IMR-90 (cell line): ENCODE measurements at regions not wholly inside any gene's neighbourhood (a gene's known extent, or its start where the extent isn't known, plus 50 kb on each side); places are given as distances from the start of the nearest gene placed in this dataset.

Experiments
- ATAC-seq: fragments of 200-7000 bp; cut with Tn5 transposase; 2 replicates; pipeline ENCODE4 v1.9.1; 2020; ENCODE audit warnings: low read depth, mild to moderate bottlenecking, moderate library complexity
- BruUV-seq: library from RNA; stranded (reverse); fragments of 400-500 nt; replicated peaks from 2 replicates; lab custom pipeline; 2021; lab: Mats Ljungman, UMichigan
- CTCF ChIA-PET: fragments of 300-600 bp; formaldehyde crosslinking; extraction: SDS; loops from one replicate; lab custom pipeline; 2021; ENCODE audit warnings: antibody characterized with exemption; lab: Yijun Ruan, JAX
- POLR2A ChIA-PET: fragments of 300-600 bp; sonication (Branson Sonifier 250); formaldehyde crosslinking; loops from one replicate; lab custom pipeline; 2022; ENCODE audit warnings: antibody characterized with exemption; ENCODE audit not compliant: unreplicated experiment; lab: Charles Lee
- DNase-seq: peaks from one replicate; pipeline ENCODE4 v3.0.0; 2013
- H2AFZ ChIP-seq: replicated peaks from 2 replicates; pipeline ENCODE3; 2013; ENCODE audit warnings: low read length, mild to moderate bottlenecking; ENCODE audit not compliant: poor library complexity
- H2AK5ac ChIP-seq: 2 replicates; pipeline ENCODE4 v1.6.1; 2013; ENCODE audit warnings: low read depth, low read length, inconsistent platforms
- H2AK9ac ChIP-seq: replicated peaks from 2 replicates; pipeline ENCODE3; 2013; ENCODE audit warnings: mild to moderate bottlenecking, low read depth, low read length, moderate library complexity; ENCODE audit not compliant: poor library complexity
- H2BK120ac ChIP-seq: 2 replicates; pipeline ENCODE4 v1.6.1; 2013; ENCODE audit warnings: low read depth, low read length, inconsistent platforms
- H2BK15ac ChIP-seq: 3 replicates; pipeline ENCODE4 v1.6.1; 2013; ENCODE audit warnings: low read depth, low read length, inconsistent platforms
- H2BK20ac ChIP-seq: 2 replicates; pipeline ENCODE4 v1.6.1; 2013; ENCODE audit warnings: low read depth, mild to moderate bottlenecking, inconsistent platforms, low read length, moderate library complexity
- H2BK5ac ChIP-seq: 2 replicates; pipeline ENCODE4 v1.6.1; 2013; ENCODE audit warnings: mild to moderate bottlenecking, low read depth, low read length, inconsistent platforms; ENCODE audit not compliant: poor library complexity, severe bottlenecking
- H3K14ac ChIP-seq: replicated peaks from 2 replicates; pipeline ENCODE4 v1.6.1; 2013; ENCODE audit warnings: low read depth, low read length, inconsistent platforms
- H3K18ac ChIP-seq: 2 replicates; pipeline ENCODE4 v1.6.1; 2013; ENCODE audit warnings: low read depth, low read length, control low read depth
- H3K23ac ChIP-seq: 2 replicates; pipeline ENCODE4 v1.6.1; 2013; ENCODE audit warnings: low read depth, low read length, inconsistent platforms
- H3K27ac ChIP-seq: 2 replicates; pipeline ENCODE4 v1.5.1; 2013; ENCODE audit warnings: mild to moderate bottlenecking, control low read depth, low read length; ENCODE audit not compliant: insufficient read depth
- H3K27me3 ChIP-seq: 2 replicates; pipeline ENCODE4 v1.6.1; 2013; ENCODE audit warnings: low read length; ENCODE audit not compliant: control insufficient read depth, insufficient read depth
- H3K36me3 ChIP-seq: 2 replicates; pipeline ENCODE4 v1.6.1; 2013; ENCODE audit warnings: low read length, mixed read lengths; ENCODE audit not compliant: control insufficient read depth, insufficient read depth
- H3K4ac ChIP-seq: 2 replicates; pipeline ENCODE4 v1.6.1; 2013; ENCODE audit warnings: low read depth, low read length, inconsistent platforms
- H3K4me1 ChIP-seq: 2 replicates; pipeline ENCODE4 v1.6.1; 2013; ENCODE audit warnings: low read length, mixed read lengths; ENCODE audit not compliant: control insufficient read depth, insufficient read depth
- H3K4me2 ChIP-seq: 2 replicates; pipeline ENCODE4 v1.6.1; 2013; ENCODE audit warnings: low read depth, mild to moderate bottlenecking, control low read depth, low read length, moderate library complexity
- H3K4me3 ChIP-seq: 2 replicates; pipeline ENCODE4 v1.5.1; 2013; ENCODE audit warnings: low read depth, mild to moderate bottlenecking, control low read depth, low read length, moderate library complexity; ENCODE audit not compliant: insufficient read depth
- H3K56ac ChIP-seq: 2 replicates; pipeline ENCODE4 v1.6.1; 2013; ENCODE audit warnings: low read length, inconsistent platforms; ENCODE audit not compliant: insufficient read depth; ENCODE audit errors: extremely low read depth
- H3K79me1 ChIP-seq, 2 experiments: 2 replicates each; pipeline ENCODE4 v1.6.1; 2013; ENCODE audit warnings: low read length in 2 of 2, inconsistent platforms in 1 of 2, low read depth in 1 of 2
- H3K9ac ChIP-seq: 2 replicates; pipeline ENCODE4 v1.6.1; 2013; ENCODE audit warnings: low read depth, low read length, control low read depth
- H3K9me1 ChIP-seq: 2 replicates; pipeline ENCODE4 v1.6.1; 2013; ENCODE audit warnings: low read length, inconsistent platforms; ENCODE audit not compliant: insufficient read depth
- H3K9me3 ChIP-seq: 2 replicates; pipeline ENCODE4 v1.6.1; 2013; ENCODE audit warnings: low read length; ENCODE audit not compliant: control insufficient read depth, insufficient read depth
- H4K20me1 ChIP-seq: 2 replicates; pipeline ENCODE4 v1.6.1; 2013; ENCODE audit warnings: low read length, inconsistent platforms; ENCODE audit not compliant: insufficient read depth
- H4K5ac ChIP-seq: 2 replicates; pipeline ENCODE4 v1.6.1; 2013; ENCODE audit warnings: mild to moderate bottlenecking, low read depth, low read length, control low read depth
- H4K8ac ChIP-seq, 2 experiments: 2 replicates each; pipeline ENCODE4 v1.6.1; 2013; ENCODE audit warnings: low read depth in 2 of 2, low read length in 2 of 2, control low read depth in 1 of 2, inconsistent platforms in 1 of 2
- H4K91ac ChIP-seq: 2 replicates; pipeline ENCODE4 v1.6.1; 2013; ENCODE audit warnings: low read depth, low read length, inconsistent platforms; ENCODE audit not compliant: insufficient read depth
- BHLHE40 ChIP-seq: fragments of 150-350 bp; IDR thresholded peaks from 2 replicates; pipeline ENCODE4 v1.6.1; 2016; ENCODE audit warnings: mild to moderate bottlenecking, low read depth, low read length
- CEBPB ChIP-seq: IDR thresholded peaks from 2 replicates; pipeline ENCODE4 v1.6.1; 2012; ENCODE audit warnings: low read depth, low read length, improper control_type of control experiment
- CHD1 ChIP-seq: IDR thresholded peaks from 2 replicates; pipeline ENCODE4 v1.6.1; 2012; ENCODE audit warnings: low read depth, low read length, improper control_type of control experiment
- FOS ChIP-seq: fragments of 150-350 bp; IDR thresholded peaks from 2 replicates; pipeline ENCODE4 v1.6.1; 2016; ENCODE audit warnings: low read depth, low read length
- MAFK ChIP-seq: IDR thresholded peaks from 2 replicates; pipeline ENCODE4 v1.6.1; 2012; ENCODE audit warnings: low read depth, low read length, improper control_type of control experiment
- MAZ ChIP-seq: IDR thresholded peaks from 2 replicates; pipeline ENCODE4 v1.6.1; 2012; ENCODE audit warnings: low read depth, mild to moderate bottlenecking, low read length, improper control_type of control experiment, moderate library complexity, borderline replicate concordance
- MXI1 ChIP-seq: IDR thresholded peaks from 2 replicates; pipeline ENCODE4 v1.6.1; 2012; ENCODE audit warnings: low read depth, mild to moderate bottlenecking, low read length, moderate library complexity, borderline replicate concordance
- NFE2L2 ChIP-seq: fragments of 150-350 bp; IDR thresholded peaks from 2 replicates; pipeline ENCODE4 v1.6.1; 2016; ENCODE audit warnings: low read depth, mild to moderate bottlenecking, low read length
- RCOR1 ChIP-seq: IDR thresholded peaks from 2 replicates; pipeline ENCODE4 v1.6.1; 2012; ENCODE audit warnings: mild to moderate bottlenecking, low read length, improper control_type of control experiment; ENCODE audit not compliant: insufficient replicate concordance
- RFX5 ChIP-seq: IDR thresholded peaks from 2 replicates; pipeline ENCODE4 v1.8.0; 2012; ENCODE audit warnings: low read depth, mild to moderate bottlenecking, low read length, moderate library complexity
- SMC3 ChIP-seq: fragments of 150-350 bp; IDR thresholded peaks from 2 replicates; pipeline ENCODE4 v1.6.1; 2016; ENCODE audit warnings: low read depth, mild to moderate bottlenecking, antibody characterized with exemption, low read length, moderate library complexity
- WGBS, 2 experiments: methylation state at CpG; one replicate each; pipeline versions ENCODE4 v1.1.5 to v1.1.7; 2013; ENCODE audit warnings: missing lambda C conversion rate in 2 of 2; ENCODE audit not compliant: insufficient read length in 1 of 2; ENCODE audit errors: extremely low coverage in 2 of 2; 5-methylcytosine and 5-hydroxymethylcytosine counted together
- dilution Hi-C: fragments of 300-500 bp; cut with HindIII; formaldehyde crosslinking; loops from one replicate; pipeline ENCODE4 v1.14.3; 2018; ENCODE audit warnings: low sequenced_read_pairs; ENCODE audit not compliant: unreplicated experiment
- in situ Hi-C: fragments of 300-500 bp; cut with MboI; formaldehyde crosslinking; loops from 3 replicates; pipeline ENCODE4 v1.14.3; 2019; ENCODE audit warnings: low sequenced_read_pairs, inconsistent platforms, mixed read lengths
- intact Hi-C: fragments of 100-400 bp; cut with micrococcal nuclease; formaldehyde crosslinking; loops from 2 replicates; pipeline ENCODE4 v1.10.0; 2022
- TF ChIP-seq, protein P1 (sequence below): fragments of 150-350 bp; IDR thresholded peaks from 2 replicates; pipeline ENCODE4 v1.6.1; 2016; ENCODE audit warnings: low read depth, mild to moderate bottlenecking, low read length, moderate library complexity, borderline replicate concordance

DNA sequence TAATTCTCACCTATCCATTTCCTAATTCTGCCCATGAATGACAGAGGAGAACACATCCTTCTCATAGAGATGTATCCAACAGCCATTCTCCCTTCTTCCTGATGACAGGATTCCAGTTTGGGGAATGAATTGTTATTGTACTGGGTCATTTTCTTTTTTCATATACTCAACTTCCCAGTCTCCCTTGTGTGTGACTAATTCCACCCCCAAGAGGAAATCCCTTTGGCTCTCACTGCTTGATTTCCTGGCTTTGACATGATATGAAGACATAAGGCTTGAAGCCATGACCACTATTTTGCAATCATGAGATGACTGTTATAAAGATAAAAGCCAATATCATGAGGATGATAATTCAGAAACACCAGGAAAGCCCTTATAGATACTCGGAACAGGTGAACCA lies 384.7 kb upstream of the ACVR2A start:
- Histone ChIP-seq H3K4me2 (no peak overlapping the region), H3K79me1 (no peaks in the 10 kb centered on the region), H4K5ac (no peak overlapping the region), H3K27ac (no peak overlapping the region), H4K91ac (no peak overlapping the region), H3K4me1 (no peaks in the 10 kb centered on the region), H3K4ac (no peak overlapping the region), H2BK5ac (no peak overlapping the region), H4K8ac (no peak overlapping the region), H2BK120ac (no peak overlapping the region), H3K14ac (no peak overlapping the region), H3K9me3 (no peaks in the 10 kb centered on the region; the same call in 1 of the 2 replicates), H2AFZ (no peak overlapping the region), H3K18ac (no peak overlapping the region), H3K9me1 (no peaks in the 10 kb centered on the region), H3K56ac (no peak overlapping the region), H3K27me3 (no peaks in the 10 kb centered on the region), H3K23ac (no peak overlapping the region), H3K9ac (no peak overlapping the region), H2AK9ac (no peak overlapping the region), H3K4me3 (no peak overlapping the region), H4K20me1 (no peaks in the 10 kb centered on the region), H2BK15ac (no peak overlapping the region), H2AK5ac (no peak overlapping the region), H3K36me3 (no peaks in the 10 kb centered on the region), H2BK20ac (no peak overlapping the region)
- no CpG with 5 or more reads among the region's 1 CpG for WGBS, 2 experiments
- dilution Hi-C loops (no loop called here), in situ Hi-C loops (no loop called here), intact Hi-C loops (no loop called here)
- POLR2A ChIA-PET, result no interaction called here
- TF ChIP-seq RFX5, result no peak
- TF ChIP-seq, protein P1, sequence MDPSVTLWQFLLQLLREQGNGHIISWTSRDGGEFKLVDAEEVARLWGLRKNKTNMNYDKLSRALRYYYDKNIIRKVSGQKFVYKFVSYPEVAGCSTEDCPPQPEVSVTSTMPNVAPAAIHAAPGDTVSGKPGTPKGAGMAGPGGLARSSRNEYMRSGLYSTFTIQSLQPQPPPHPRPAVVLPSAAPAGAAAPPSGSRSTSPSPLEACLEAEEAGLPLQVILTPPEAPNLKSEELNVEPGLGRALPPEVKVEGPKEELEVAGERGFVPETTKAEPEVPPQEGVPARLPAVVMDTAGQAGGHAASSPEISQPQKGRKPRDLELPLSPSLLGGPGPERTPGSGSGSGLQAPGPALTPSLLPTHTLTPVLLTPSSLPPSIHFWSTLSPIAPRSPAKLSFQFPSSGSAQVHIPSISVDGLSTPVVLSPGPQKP, result no peak
- TF ChIP-seq FOS, result no peak
- TF ChIP-seq MXI1, result no peak
- no peak for TF ChIP-seq MAFK
- TF ChIP-seq SMC3, result no peak
- no peak for TF ChIP-seq CEBPB
- TF ChIP-seq RCOR1, result no peak
- TF ChIP-seq MAZ, result no peak
- TF ChIP-seq BHLHE40, result no peak
- TF ChIP-seq CHD1, result no peak
- TF ChIP-seq NFE2L2, result no peak
- no TSS peak for BruUV-seq
- ATAC-seq (no peak), DNase-seq (no peak)
- CTCF ChIA-PET, result no interaction called here
